Cardiac muscle cell (in vitro differentiated cells and primary cell): ENCODE measurements at regions not wholly inside any gene's neighbourhood (a gene's known extent, or its start where the extent isn't known, plus 50 kb on each side); places are given as distances from the start of the nearest gene placed in this dataset.

Experiments used
- DNase-seq, 2 donors: peaks; one replicate each; pipeline versions ENCODE4 v3.0.0 to v3.0.0-alpha.2; 2010 to 2017; ENCODE audit warnings: low read depth in 1 of 2, low spot score in 1 of 2
- H3K27ac ChIP-seq: fragments of 200-600 bp; sonication (generic); 2 replicates; pipeline ENCODE4 v1.5.1; 2016
- H3K27me3 ChIP-seq: fragments of 200-600 bp; sonication (generic); 2 replicates; pipeline ENCODE4 v1.6.0; 2016; ENCODE audit warnings: control low read depth
- H3K36me3 ChIP-seq: fragments of 200-600 bp; sonication (generic); 2 replicates; pipeline ENCODE4 v1.5.1; 2016; ENCODE audit warnings: control low read depth
- H3K4me1 ChIP-seq: fragments of 200-600 bp; sonication (generic); 2 replicates; pipeline ENCODE4 v1.8.1; 2017; ENCODE audit warnings: low read depth, mild to moderate bottlenecking, mixed run types
- H3K4me3 ChIP-seq: fragments of 200-600 bp; sonication (generic); 2 replicates; pipeline ENCODE4 v1.5.1; 2016; ENCODE audit warnings: mild to moderate bottlenecking
- H3K9me3 ChIP-seq: fragments of 200-600 bp; sonication (generic); 2 replicates; pipeline ENCODE4 v1.5.1; 2017; ENCODE audit warnings: low read depth, mild to moderate bottlenecking, control low read depth
- CTCF ChIP-seq: IDR thresholded peaks from 2 replicates; pipeline ENCODE4 v1.5.1; 2012; ENCODE audit warnings: low read depth, mild to moderate bottlenecking, low read length

GRCh38 chr10:129033340-129033739, 433.7 kb upstream of the MGMT start:
- H3K9me3 ChIP-seq, result no peaks in the 10 kb centered on the region
- no peak overlapping the region for H3K4me3 ChIP-seq
- no peak for TF ChIP-seq CTCF
- peaks cover 9% of the 10 kb centered on the region for H3K27me3 ChIP-seq
- H3K4me1 ChIP-seq, result no peaks in the 10 kb centered on the region
- no peak for DNase-seq
- H3K27ac ChIP-seq, result no peak overlapping the region
- no peaks in the 10 kb centered on the region for H3K36me3 ChIP-seq

GRCh38 chr10:129033790-129034272, 433.2 kb upstream of the MGMT start:
- H3K27me3 ChIP-seq, result peaks cover 9% of the 10 kb centered on the region
- no peak for DNase-seq
- no peaks in the 10 kb centered on the region for H3K4me1 ChIP-seq
- H3K27ac ChIP-seq, result no peak overlapping the region
- H3K4me3 ChIP-seq, result no peak overlapping the region
- H3K9me3 ChIP-seq, result no peaks in the 10 kb centered on the region
- no peaks in the 10 kb centered on the region for H3K36me3 ChIP-seq
- TF ChIP-seq CTCF, result no peak

GRCh38 chr10:129035052-129035827, 431.8 kb upstream of the MGMT start:
- Histone ChIP-seq H3K36me3 (no peaks in the 10 kb centered on the region), H3K9me3 (no peaks in the 10 kb centered on the region), H3K4me3 (no peak overlapping the region), H3K27me3 (peaks cover 11% of the 10 kb centered on the region), H3K27ac (no peak overlapping the region), H3K4me1 (no peaks in the 10 kb centered on the region)
- DNase-seq, result no peak
- TF ChIP-seq CTCF, result no peak

GRCh38 chr10:129038522-129038921, 428.5 kb upstream of the MGMT start:
- Histone ChIP-seq H3K27me3 (peaks cover 2% of the 10 kb centered on the region), H3K27ac (no peak overlapping the region), H3K4me3 (no peak overlapping the region), H3K36me3 (no peaks in the 10 kb centered on the region), H3K4me1 (no peaks in the 10 kb centered on the region), H3K9me3 (no peaks in the 10 kb centered on the region)
- DNase-seq, result no peak
- no peak for TF ChIP-seq CTCF

GRCh38 chr10:129039406-129040370, 427.4 kb upstream of the MGMT start:
- Histone ChIP-seq H3K4me3 (no peak overlapping the region), H3K27ac (no peak overlapping the region), H3K9me3 (no peaks in the 10 kb centered on the region), H3K4me1 (no peaks in the 10 kb centered on the region), H3K27me3 (peaks cover 2% of the 10 kb centered on the region), H3K36me3 (no peaks in the 10 kb centered on the region)
- no peak for TF ChIP-seq CTCF
- DNase-seq, result no peak
